HG02852 (cell line): ENCODE measurements at regions not wholly inside any gene's neighbourhood (a gene's known extent, or its start where the extent isn't known, plus 50 kb on each side); places are given as distances from the start of the nearest gene placed in this dataset.

Source experiments
- ATAC-seq: cut with Tn5 transposase; IDR thresholded peaks from one replicate; pipeline ENCODE4 v1.9.1; 2021; ENCODE audit warnings: mild to moderate bottlenecking, moderate library complexity; ENCODE audit not compliant: unreplicated experiment

DNA sequence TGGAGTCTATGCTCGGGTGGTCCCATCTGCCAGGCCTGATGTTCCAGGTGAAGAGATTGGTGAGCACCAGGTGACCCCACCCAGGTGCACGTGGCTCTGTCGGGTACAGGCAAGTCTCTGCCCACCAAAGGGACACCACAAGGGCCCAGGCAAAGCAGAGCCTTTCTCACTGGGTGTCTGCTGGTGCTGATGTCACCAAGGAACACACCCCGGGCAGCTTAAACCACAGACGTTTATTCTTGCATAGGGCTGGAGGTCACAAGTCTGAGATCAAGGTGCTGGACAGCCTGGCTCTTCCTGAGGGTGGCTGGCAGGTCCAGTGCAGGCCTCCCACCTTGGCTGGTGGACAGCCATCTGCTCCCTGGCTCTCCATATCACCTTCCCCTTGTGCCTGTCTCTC lies 100.7 kb upstream of the CD93 start:
- ATAC-seq: no peak

DNA sequence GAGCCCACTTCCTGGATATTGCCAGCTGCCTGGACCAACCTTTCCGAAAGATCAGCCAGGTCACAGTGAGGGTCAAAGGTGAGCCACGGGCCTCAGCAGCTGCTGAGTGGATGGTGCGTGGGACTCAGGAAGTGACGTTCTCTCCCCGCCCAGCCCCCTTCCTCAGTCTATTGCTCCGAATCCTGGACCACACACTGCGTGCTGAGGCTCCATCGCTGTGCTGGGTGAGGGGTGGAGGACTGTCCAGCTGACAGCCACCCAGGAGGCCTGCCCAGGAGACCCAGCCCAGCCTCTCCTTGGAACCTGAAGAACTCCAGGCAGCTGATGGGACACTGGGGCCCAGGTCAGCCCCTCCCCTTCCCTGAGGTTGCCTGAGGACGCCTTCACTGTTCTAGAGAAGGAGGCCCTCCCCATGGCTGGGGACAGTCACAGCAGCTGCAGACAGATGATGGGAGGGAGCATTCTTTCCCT lies 94.4 kb upstream of the CD93 start:
- no peak for ATAC-seq

DNA sequence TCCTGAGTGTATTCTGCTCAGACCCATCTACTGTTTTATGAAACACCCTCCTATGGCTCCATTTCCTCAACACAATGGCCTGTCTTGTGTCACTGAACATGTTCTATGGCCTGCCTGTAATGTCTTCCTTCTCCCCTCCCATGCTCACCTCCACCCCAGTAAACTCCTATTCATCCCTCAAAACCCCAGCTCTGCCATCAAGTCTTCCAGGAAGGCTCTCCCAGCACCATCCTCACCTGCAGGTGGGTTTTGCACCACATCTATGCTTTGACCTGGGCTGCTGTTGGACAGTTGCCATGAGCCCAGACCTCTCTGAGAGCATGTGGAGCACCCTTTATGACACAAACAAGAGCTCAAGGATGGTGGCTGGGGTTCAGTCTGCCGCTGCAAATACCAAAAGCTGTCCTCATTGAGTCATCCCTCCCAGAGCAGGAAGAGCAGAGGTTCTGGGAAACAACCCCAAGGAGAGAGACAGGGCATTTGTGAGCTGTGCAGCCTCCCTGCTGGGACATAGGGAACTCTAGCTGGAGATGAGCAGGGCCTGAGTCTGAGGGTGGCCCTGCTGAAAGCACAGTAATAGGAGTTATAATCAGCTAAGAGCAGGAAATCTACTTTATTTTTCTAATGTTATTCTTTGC lies 93.8 kb upstream of the CD93 start:
- no peak for ATAC-seq

GRCh38 chr20:23178806-23179205 lies 92.7 kb upstream of the CD93 start:
- no peak for ATAC-seq

DNA sequence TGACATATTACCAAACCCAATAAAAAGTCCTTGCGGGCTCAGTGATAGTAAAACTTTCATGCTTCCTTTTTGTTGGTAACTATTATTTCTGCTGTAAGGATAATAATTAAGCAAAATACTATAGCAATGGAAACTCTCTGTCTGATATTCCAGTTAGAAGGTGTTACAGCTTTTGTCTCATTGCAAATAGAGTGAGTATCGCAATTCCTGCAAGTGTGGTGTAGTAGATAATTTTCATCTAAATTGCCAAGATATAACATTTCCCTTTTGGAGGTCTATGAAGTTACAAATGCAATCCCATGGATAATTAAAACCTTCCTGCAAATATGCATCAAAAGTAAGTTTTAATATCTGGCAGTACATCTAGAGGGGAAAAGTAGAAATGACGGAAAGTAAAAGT lies 88.7 kb upstream of the CD93 start:
- no peak for ATAC-seq

DNA sequence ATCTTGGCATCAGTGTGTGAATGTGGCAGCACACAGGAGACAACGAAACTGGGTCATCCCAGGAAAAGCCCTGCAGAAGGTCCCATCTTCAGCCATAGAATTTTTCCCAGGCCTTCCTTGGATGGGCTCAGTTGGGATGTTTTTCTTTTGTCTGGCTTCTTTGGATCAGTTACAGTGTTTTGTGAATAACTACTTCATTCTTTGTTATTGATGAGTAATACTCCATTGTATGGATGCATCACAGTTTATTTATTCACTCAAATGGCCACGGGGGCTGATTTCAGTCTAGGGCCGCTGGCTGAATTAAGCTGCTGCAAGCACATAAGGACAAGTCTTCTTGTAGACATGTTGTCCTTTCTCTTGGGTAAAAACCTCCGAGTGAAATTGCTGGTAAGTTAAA lies 81.3 kb upstream of the CD93 start:
- ATAC-seq: no peak

DNA sequence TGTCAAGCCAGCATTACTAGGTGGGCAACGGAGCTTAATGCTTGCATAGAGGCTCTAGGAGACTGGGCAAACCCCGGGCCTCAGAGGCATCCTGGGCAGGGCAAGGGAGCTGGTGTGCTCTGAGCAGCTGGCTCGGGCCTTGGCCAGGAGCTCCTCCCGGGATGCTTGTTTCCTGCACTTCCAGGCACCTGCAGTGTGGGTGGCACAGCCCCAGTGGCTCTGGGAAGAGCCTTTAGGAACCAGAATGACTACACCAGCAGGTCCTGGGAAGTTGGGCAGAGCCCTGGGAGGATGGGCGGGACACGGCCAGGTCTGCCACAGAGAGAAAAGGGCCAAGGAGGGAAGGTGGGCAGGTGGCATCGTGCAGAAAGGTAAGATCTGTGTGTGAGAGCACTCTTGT lies 80.4 kb upstream of the CD93 start:
- no peak for ATAC-seq

DNA sequence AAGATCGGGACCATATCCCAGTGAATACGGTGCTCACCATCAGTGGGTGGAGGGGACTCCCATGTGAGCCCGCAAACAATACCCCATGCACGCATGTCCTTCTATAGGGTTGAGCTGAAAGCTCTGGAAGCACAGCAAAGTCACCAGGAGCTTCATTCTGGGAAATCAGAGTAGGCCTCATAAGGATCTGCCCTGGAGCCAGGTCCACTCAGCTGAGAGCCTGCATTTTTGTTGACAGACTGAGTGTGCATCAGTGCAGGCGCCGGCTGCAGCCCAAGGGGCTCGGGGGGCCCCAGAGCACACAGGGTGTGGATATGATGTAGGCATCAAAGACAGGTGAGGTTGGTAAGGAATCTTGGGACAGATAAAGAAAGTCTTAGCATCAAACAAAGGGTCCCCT lies 79.8 kb upstream of the CD93 start:
- ATAC-seq: no peak

GRCh38 chr20:23165307-23165750 lies 79.2 kb upstream of the CD93 start:
- no peak for ATAC-seq

DNA sequence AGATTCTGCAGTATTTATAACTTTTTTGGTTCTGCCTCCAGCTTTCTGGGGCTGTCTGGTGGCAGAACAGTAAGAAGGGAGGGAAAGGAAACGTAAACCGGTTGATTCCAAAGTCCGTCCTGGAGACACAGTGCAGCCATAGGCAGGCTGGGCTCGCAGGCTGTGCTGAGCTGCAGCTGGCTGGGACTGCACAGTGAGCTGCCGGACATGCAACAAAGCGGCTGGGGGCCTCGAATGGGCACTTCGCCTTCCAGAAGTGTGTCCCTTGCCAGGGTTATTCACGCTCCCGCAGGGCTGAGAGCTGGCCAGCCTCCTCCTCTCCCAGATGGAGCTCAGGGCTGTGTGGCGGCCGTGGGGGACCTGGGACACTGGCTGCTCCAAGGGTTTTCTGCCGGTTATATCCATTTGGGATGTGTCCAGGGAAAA lies 78.1 kb upstream of the CD93 start:
- ATAC-seq: no peak

GRCh38 chr20:23163562-23163961 lies 77.4 kb upstream of the CD93 start:
- no peak for ATAC-seq

DNA sequence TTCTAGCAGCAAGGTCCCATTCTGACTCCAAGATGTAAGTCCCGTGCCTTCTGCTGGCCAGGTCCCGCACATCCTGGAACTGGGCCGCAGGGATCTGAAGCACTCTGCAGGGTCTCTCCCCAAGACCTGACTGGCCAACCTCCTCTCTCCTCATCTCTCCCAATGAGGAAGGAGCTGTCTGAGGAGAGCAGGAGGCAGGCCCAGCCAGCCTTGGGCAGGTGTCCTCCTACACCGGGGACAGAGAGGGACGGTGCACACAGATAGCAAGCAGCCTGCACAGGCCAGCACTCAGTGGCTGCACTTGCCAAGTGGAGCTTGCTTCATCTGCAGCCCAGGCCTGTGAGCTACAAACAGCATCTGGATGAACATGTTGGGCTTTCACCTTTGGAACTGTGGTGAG lies 76.8 kb upstream of the CD93 start:
- ATAC-seq: no peak

GRCh38 chr20:23161968-23162696 lies 76.0 kb upstream of the CD93 start:
- no peak for ATAC-seq

DNA sequence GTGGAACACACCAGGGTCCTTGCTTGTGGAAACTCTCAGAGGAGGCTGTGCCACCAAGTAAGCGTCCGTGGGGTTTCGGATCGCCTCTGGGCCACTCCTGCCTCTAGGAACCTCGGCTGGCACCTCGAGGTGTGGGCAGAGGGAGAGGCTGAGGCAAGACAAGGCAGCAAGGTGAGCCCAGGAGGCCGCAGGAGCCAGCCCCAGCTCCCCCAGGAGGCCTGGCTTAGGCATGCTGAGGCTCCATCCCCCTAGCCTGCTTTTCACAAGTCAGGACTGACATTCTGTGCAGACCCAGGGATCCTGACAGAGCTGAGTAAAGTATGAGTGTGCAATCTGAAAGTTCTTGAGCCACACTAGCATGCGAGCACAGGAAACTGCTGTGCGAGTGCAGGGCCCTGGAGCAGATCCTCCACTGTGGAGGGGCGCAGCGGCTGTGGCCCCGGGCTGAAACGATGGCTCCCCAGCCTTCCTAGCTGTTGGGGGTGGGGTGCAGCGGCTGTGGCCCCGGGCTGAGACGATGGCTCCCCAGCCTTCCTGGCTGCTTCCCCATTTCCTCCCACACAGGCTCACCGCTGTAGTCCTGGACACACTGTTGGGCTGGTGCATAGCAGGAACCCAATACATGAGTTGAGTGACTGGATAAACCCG lies 75.2 kb upstream of the CD93 start:
- ATAC-seq: peak; percentile 63

GRCh38 chr20:23160536-23161243 lies 74.6 kb upstream of the CD93 start:
- no peak for ATAC-seq

DNA sequence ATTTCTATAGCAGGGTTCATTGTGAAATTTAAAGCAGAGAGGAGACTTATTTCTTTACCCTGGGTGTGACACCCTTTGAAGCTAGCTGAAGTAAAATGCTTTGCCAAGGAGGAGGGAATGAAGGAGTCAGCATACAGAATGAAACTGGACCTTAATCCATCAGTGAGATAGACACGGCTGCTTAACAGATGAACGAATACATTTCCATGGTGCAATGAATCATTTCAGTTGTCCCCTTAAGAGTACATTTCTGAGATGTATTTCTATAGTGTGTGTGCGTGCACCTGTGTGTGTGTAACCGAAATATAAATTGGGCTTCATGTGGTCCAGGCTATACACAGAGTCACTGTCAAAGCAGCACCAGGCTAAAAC lies 73.8 kb upstream of the CD93 start:
- peak; percentile 36 for ATAC-seq

DNA sequence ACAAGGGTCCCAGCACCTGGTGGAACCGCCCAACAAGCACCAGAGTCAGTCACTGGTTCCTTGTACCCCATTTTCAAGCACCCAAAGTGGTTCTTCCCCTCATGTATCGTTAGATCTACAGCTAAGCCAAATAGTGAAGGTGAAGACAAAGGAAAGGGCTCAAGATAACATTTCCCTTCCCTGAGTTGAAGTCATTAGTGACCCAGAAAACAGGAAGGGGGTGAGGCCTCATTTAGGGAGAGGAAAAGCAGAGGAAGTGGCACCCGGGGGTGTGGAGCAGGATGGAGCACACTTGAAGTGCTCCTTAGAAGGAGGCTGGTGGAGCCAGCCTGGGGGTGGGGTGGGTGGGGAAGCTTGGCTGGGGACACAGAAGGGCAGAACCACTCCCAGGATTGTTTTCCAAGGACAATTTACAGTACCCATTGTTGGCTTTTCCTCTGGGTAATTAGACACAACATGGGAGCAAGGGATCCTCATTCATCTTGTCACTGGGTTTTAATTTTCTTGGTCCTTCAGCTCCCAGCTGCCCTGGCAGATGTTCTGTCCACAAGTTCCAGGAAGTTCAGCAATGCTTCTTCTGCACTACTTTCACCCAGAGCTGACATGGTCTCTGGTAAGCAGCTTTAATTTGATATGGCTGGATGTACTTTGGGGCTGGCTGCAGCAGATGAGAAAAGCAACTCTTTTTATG lies 73.3 kb upstream of the CD93 start:
- no peak for ATAC-seq

DNA sequence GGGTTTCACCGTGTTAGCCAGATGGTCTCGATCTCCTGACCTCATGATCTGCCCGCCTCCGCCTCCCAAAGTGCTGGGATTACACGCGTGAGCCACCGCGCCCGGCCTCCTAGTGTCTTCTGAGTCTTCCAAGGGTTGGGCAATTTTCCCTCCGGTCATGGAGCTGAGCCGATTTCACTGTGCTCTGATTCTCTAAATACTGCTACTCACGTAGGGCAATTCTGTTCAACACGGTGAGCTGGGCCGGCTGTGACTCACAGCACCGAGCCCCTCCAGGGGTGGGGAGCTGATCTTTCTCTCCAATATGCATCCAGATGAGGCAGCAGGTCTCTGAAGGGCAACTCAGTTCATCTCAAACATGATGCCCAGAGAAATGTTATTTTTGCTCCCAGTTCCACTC lies 71.6 kb upstream of the CD93 start:
- ATAC-seq: no peak

GRCh38 chr20:23156842-23157423 lies 70.8 kb upstream of the CD93 start:
- no peak for ATAC-seq

- ATAC-seq: no peak
Measured at GRCh38 chr20:23156170-23156841, 70.2 kb upstream of the CD93 start.
